Rectal smooth muscle tissue (tissue), 1 donor: ENCODE measurements at regions not wholly inside any gene's neighbourhood (a gene's known extent, or its start where the extent isn't known, plus 50 kb on each side); places are given as distances from the start of the nearest gene placed in this dataset.
A peak's percentile ranks its signal among the peaks of the same experiment; 100 is the strongest.

Experiments
- H3K27ac ChIP-seq: one replicate; pipeline ENCODE4 v1.7.0; 2013; ENCODE audit warnings: low read depth, low read length, inconsistent platforms
- H3K27me3 ChIP-seq: one replicate; pipeline ENCODE4 v1.7.0; 2013; ENCODE audit warnings: low read length; ENCODE audit not compliant: control insufficient read depth, insufficient read depth
- H3K36me3 ChIP-seq: one replicate; pipeline ENCODE4 v1.7.0; 2013; ENCODE audit warnings: low read length; ENCODE audit not compliant: control insufficient read depth, insufficient read depth
- H3K4me1 ChIP-seq: one replicate; pipeline ENCODE4 v1.7.0; 2013; ENCODE audit warnings: low read length; ENCODE audit not compliant: control insufficient read depth, insufficient read depth
- H3K4me3 ChIP-seq: one replicate; pipeline ENCODE4 v1.7.0; 2013; ENCODE audit warnings: low read length
- H3K9ac ChIP-seq: one replicate; pipeline ENCODE4 v1.7.0; 2013; ENCODE audit warnings: low read length

DNA sequence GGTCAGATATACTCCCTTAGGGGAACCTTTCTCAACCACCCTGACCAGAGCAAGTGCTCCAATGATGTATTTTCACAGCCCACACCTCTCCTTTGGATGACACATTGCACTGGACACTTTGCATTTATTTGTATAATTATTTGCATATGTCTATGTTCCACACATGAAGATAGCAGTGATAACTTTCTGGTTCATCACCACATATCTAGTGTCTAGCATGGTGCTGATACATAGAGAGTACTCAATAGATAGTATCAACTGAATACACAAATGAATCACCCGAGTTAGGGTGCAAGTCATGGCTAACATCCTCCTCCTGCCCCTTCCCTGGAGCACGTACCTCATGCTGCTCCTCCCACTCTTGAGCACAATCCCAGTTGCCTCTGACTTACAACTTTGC lies 617.6 kb downstream of the EBF1 start:
- Histone ChIP-seq H3K9ac (no peak overlapping the region), H3K36me3 (no peaks in the 10 kb centered on the region), H3K4me1 (peaks cover 14% of the 10 kb centered on the region), H3K27ac (no peak overlapping the region), H3K27me3 (no peaks in the 10 kb centered on the region), H3K4me3 (no peak overlapping the region)

DNA sequence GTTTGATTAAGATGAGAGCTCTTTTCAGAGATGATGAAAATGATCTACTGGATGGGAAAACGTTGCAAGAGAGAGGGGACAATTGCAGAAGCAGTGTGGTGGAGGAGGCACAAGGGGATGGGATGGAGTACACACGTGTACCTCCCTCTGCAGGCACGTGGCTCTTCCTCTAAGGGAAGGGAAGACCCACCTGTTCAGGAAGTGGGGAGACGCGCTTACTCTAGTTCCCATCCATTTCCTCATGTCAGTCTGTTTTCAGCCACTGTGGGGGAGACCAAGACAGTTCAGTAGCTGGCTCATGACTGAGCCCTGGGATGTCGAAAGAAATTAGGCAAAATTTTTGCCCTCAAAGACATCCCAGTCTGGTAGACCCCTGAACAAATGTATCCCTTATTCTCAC lies 619.2 kb upstream of the CLINT1 start:
- H3K4me3 ChIP-seq, result no peak overlapping the region
- no peaks in the 10 kb centered on the region for H3K4me1 ChIP-seq
- no peaks in the 10 kb centered on the region for H3K27me3 ChIP-seq
- H3K36me3 ChIP-seq, result no peaks in the 10 kb centered on the region
- no peak overlapping the region for H3K27ac ChIP-seq
- no peak overlapping the region for H3K9ac ChIP-seq

GRCh38 chr5:158477214-158477613 lies 618.3 kb upstream of the CLINT1 start:
- no peak overlapping the region for H3K9ac ChIP-seq
- no peaks in the 10 kb centered on the region for H3K36me3 ChIP-seq
- no peak overlapping the region for H3K27ac ChIP-seq
- H3K4me1 ChIP-seq, result no peaks in the 10 kb centered on the region
- no peak overlapping the region for H3K4me3 ChIP-seq
- no peaks in the 10 kb centered on the region for H3K27me3 ChIP-seq

DNA sequence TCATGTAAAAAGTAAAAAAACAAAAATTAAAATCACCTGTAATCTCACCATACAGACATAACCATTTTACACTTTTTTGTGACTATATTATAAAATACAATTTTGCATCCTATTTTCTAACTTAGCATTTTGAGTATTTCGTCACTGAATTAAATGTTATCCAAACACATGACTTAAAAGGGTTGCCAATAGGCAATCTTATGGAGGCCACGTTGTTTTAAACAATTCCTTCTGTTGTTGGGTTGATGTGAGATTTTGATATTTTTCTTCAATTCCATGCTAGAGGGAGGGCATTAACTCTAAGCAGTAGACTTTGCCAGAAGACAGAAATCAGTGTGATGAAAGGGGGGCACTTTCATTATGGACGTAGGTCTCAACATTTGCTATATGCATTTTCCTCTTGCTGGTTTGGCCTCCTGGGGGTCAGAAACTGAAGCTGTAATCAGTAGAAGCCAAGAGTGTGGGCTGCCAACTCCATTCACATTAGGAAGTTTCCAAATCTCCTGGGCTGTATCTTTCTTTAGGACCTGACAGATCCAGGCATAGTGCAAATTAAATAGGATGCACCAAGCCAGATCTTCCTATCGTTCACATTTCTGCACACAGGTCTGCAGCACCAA lies 614.2 kb upstream of the CLINT1 start:
- Histone ChIP-seq H3K4me1 (no peaks in the 10 kb centered on the region), H3K9ac (no peak overlapping the region), H3K4me3 (no peak overlapping the region), H3K36me3 (no peaks in the 10 kb centered on the region), H3K27me3 (no peaks in the 10 kb centered on the region), H3K27ac (no peak overlapping the region)

- H3K27ac ChIP-seq, result no peak overlapping the region
- H3K4me1 ChIP-seq, result no peaks in the 10 kb centered on the region
- H3K4me3 ChIP-seq, result no peak overlapping the region
- H3K27me3 ChIP-seq, result no peaks in the 10 kb centered on the region
- no peaks in the 10 kb centered on the region for H3K36me3 ChIP-seq
- H3K9ac ChIP-seq, result no peak overlapping the region
Measured at GRCh38 chr5:158471535-158471924, 612.6 kb upstream of the CLINT1 start.

- Histone ChIP-seq H3K36me3 (no peaks in the 10 kb centered on the region), H3K4me1 (no peaks in the 10 kb centered on the region), H3K27ac (no peak overlapping the region), H3K9ac (no peak overlapping the region), H3K27me3 (no peaks in the 10 kb centered on the region), H3K4me3 (no peak overlapping the region)
Measured at GRCh38 chr5:158470764-158471534, 612.0 kb upstream of the CLINT1 start.

DNA sequence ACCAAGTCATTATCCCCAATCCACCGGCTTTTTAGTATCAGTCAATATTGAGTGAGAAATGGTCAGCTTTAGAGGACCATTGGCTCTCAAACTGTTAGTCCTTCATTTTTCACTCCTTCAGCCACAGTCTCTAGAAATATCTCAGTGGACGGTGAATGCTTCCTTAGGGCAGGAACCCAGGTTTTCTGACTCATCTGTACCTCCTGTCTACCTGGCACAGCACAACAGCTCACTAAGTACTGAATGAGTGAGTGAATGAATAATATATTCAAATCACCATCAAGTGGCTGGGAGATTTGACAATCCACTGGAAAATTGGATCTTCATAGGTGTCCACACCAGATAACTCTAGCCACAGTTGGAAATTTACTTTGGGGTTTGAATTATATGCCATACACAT lies 609.5 kb upstream of the CLINT1 start:
- Histone ChIP-seq H3K9ac (no peak overlapping the region), H3K27me3 (no peaks in the 10 kb centered on the region), H3K27ac (no peak overlapping the region), H3K4me1 (peaks cover 5% of the 10 kb centered on the region), H3K4me3 (no peak overlapping the region), H3K36me3 (no peaks in the 10 kb centered on the region)

GRCh38 chr5:158466191-158466590 lies 607.2 kb upstream of the CLINT1 start:
- Histone ChIP-seq H3K4me3 (no peak overlapping the region), H3K27me3 (no peaks in the 10 kb centered on the region), H3K27ac (no peak overlapping the region), H3K4me1 (peaks cover 12% of the 10 kb centered on the region), H3K9ac (no peak overlapping the region), H3K36me3 (no peaks in the 10 kb centered on the region)

GRCh38 chr5:158465086-158465972 lies 606.4 kb upstream of the CLINT1 start:
- Histone ChIP-seq H3K4me1 (peaks cover 13% of the 10 kb centered on the region), H3K36me3 (no peaks in the 10 kb centered on the region), H3K4me3 (no peak overlapping the region), H3K9ac (no peak overlapping the region), H3K27me3 (no peaks in the 10 kb centered on the region), H3K27ac (peak overlapping the region; percentile 23)

- Histone ChIP-seq H3K27ac (no peak overlapping the region), H3K36me3 (no peaks in the 10 kb centered on the region), H3K27me3 (no peaks in the 10 kb centered on the region), H3K9ac (no peak overlapping the region), H3K4me1 (peaks cover 13% of the 10 kb centered on the region), H3K4me3 (no peak overlapping the region)
Measured at GRCh38 chr5:158464383-158464782, 605.4 kb upstream of the CLINT1 start.

DNA sequence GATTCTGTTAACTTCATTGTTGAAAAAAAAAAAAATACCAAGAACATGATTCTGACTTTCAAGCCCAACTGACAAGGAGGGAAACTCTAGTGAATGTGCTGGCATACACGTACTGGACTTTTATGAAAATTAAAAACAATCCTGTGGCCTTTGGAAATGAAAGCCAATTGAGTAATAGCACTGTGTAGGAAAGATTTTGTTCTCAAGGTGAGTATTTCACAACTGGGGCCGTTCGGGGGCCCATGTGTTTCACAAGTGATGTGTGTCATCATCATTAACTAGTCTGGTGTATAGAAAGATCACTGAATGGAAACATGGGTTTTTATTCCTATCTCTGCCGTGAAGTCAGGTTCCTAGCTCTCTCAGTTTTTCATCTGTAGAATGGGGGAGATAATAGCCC lies 605.0 kb upstream of the CLINT1 start:
- no peak overlapping the region for H3K4me3 ChIP-seq
- no peaks in the 10 kb centered on the region for H3K36me3 ChIP-seq
- no peak overlapping the region for H3K27ac ChIP-seq

GRCh38 chr5:158463188-158463587 lies 604.2 kb upstream of the CLINT1 start:
- Histone ChIP-seq H3K27me3 (no peaks in the 10 kb centered on the region), H3K4me1 (peaks cover 13% of the 10 kb centered on the region), H3K36me3 (no peaks in the 10 kb centered on the region), H3K9ac (no peak overlapping the region), H3K4me3 (no peak overlapping the region), H3K27ac (no peak overlapping the region)

More for the DNA sequence above, 605.0 kb upstream of the CLINT1 start:
- H3K4me1 ChIP-seq, result peaks cover 13% of the 10 kb centered on the region
- no peak overlapping the region for H3K9ac ChIP-seq
- H3K27me3 ChIP-seq, result no peaks in the 10 kb centered on the region
